ENCODE measurements at regions not wholly inside any gene's neighbourhood (a gene's known extent, or its start where the extent isn't known, plus 50 kb on each side); places are given as distances from the start of the nearest gene placed in this dataset.

DNA sequence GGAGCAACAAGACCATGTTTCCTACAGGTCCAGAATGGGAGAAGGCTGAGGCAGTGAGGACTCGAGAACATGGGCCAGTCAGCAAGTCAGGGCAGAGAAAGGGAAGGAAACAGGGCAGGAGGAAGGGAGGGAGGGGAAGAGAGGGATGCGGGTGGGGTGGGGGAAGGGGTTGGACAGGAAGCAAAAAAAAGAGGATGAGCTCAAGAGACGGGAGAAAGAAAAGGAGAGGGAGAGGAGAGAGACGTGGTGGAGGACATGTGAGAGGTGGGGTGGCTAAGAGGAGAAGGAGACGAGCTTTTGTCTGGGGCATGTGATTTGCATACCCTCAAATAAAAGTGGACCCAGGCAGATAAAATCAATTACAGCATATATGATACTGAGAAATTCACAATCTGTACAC is 389.5 kb upstream of the B3GAT1 start:
- no peak for DNase-seq (ENCODE audit: low spot score)
- TF ChIP-seq, protein P1, sequence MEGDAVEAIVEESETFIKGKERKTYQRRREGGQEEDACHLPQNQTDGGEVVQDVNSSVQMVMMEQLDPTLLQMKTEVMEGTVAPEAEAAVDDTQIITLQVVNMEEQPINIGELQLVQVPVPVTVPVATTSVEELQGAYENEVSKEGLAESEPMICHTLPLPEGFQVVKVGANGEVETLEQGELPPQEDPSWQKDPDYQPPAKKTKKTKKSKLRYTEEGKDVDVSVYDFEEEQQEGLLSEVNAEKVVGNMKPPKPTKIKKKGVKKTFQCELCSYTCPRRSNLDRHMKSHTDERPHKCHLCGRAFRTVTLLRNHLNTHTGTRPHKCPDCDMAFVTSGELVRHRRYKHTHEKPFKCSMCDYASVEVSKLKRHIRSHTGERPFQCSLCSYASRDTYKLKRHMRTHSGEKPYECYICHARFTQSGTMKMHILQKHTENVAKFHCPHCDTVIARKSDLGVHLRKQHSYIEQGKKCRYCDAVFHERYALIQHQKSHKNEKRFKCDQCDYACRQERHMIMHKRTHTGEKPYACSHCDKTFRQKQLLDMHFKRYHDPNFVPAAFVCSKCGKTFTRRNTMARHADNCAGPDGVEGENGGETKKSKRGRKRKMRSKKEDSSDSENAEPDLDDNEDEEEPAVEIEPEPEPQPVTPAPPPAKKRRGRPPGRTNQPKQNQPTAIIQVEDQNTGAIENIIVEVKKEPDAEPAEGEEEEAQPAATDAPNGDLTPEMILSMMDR (IDR thresholded peaks at IDR 0.05; ENCODE audit: borderline replicate concordance, control extremely low read depth, extremely low read depth, insufficient read depth, missing control alignments): no peak
- in situ Hi-C loops (cut with MboI; ENCODE audit: low sequenced_read_pairs, unreplicated experiment): no loop called here

DNA sequence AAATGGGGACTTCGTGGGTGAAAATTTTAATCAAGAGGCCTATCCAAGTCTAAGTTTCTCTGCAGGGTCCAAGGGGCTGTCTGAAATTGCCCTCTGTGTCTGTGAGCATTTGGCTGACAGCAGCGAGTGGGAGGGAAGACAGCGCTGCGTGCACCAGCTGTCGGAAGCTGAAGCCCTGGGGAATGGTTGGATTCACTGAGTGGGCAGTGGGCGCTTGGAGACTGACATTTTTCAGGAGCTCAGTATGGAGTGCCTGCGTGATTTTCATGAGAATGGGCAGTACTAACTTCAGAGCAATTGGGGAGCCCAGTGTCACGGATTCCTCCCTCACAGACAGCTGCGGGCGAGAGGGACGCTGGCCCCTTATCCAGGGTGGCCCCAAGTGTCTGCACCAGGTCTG is 388.8 kb upstream of the B3GAT1 start:
- no peak for DNase-seq (ENCODE audit: low spot score)
- in situ Hi-C loops (cut with MboI; ENCODE audit: low sequenced_read_pairs, unreplicated experiment): no loop called here
- TF ChIP-seq, protein P1 (IDR thresholded peaks at IDR 0.05; ENCODE audit: borderline replicate concordance, control extremely low read depth, extremely low read depth, insufficient read depth, missing control alignments): no peak

DNA sequence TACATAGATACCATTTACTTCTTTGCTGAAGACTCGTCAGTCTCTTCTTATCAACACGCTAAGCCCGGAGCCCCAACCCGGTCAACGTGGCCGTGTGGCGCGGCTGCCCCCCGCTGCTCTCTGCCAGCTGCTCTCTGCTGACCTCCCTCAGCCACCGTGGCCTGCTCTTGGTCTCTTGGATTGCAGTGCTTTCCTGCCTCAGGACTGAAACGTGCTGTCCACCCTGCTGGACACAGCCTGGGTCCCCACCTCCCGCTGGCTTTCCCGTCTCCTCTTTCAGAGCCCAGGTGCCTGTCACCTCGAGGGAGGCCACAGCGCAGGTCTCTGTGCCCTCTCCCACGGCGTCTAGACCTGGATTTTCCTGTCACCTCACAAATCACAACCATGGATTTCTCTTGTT is 388.1 kb upstream of the B3GAT1 start:
- in situ Hi-C loops (cut with MboI; ENCODE audit: low sequenced_read_pairs, unreplicated experiment): no loop called here
- TF ChIP-seq, protein P1 (IDR thresholded peaks at IDR 0.05; ENCODE audit: borderline replicate concordance, control extremely low read depth, extremely low read depth, insufficient read depth, missing control alignments): no peak
- no peak for DNase-seq (ENCODE audit: low spot score)

DNA sequence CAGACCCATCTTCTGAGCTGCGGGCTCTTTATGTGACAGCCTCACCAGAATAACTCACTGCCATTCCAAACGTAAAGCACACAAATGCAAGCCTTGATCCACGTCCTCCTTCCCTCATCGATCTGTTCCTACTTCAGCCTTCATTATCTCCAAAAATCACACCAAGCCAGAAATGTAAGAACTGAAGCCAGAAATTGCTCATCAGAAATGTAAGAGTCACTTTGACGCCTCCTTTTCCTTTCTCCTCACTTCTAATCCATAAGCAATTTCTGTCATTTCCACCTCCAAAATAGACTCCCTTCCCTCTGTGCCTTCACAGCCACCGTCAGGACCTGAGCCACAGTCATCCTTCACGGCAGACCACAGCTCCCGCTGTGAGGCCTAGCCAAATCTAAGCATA is 387.3 kb upstream of the B3GAT1 start:
- in situ Hi-C loops (cut with MboI; ENCODE audit: low sequenced_read_pairs, unreplicated experiment): no loop called here
- TF ChIP-seq, protein P1 (IDR thresholded peaks at IDR 0.05; ENCODE audit: borderline replicate concordance, control extremely low read depth, extremely low read depth, insufficient read depth, missing control alignments): no peak
- no peak for DNase-seq (ENCODE audit: low spot score)

DNA sequence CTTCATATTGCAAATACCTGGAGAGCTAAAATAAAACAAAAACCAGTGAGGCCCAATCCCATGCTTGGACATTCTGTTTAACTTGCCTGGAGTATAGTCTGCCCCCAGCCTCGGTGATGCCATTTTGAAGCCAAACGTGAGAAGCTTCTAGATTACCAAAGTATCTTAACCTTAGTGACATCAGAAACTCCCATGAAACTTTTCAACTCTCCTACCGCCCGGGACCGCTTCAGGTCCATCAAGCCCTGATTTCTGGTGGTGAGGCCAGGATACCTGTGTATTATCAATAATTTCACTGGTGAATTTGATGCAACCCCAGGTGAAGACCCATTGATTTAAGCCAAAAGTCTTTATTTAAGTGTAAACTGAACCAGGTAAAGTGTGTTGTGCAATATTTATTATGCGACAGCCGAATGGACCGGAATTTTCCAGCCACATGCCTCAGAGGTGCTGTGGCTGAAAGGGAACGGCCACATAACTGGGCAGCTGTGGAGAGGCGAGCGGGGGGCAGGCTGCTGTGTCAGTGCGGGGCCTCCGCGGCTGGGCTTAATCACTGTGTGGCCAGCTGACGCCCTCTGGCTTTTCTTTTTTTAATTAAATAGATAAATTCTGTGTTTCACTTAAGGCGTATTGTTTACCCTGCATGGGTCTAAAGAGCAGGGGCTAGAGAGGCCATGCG is 385.5 kb upstream of the B3GAT1 start:
- DNase-seq (ENCODE audit: low spot score): no peak
- in situ Hi-C loops (cut with MboI; ENCODE audit: low sequenced_read_pairs, unreplicated experiment): no loop called here
- TF ChIP-seq, protein P1 (IDR thresholded peaks at IDR 0.05; ENCODE audit: borderline replicate concordance, control extremely low read depth, extremely low read depth, insufficient read depth, missing control alignments): no peak

DNA sequence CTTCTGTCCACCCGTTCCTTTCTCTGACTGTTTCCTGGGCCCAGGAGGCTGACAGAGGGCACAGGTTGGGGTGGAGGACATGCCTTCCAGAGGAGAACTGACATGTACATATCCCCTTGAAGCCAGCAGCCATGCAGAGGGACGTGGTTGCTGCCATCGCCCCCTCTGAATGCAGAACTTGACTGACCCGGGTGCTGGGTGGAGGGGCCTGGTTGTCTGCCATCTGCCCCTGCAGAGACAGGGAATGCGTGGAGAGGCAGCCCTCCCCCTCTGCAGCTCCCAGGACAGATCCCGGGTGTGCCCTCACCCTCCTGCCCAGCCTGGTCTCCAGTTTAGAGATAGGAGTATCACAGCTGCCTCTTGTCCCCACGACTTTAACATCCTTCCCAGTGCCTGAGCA is 383.0 kb upstream of the B3GAT1 start:
- in situ Hi-C loops (cut with MboI; ENCODE audit: low sequenced_read_pairs, unreplicated experiment): no loop called here
- TF ChIP-seq, protein P1 (IDR thresholded peaks at IDR 0.05; ENCODE audit: borderline replicate concordance, control extremely low read depth, extremely low read depth, insufficient read depth, missing control alignments): no peak

More for the DNA sequence above, 383.0 kb upstream of the B3GAT1 start:
- DNase-seq (ENCODE audit: low spot score): no peak

Data from GM13976 (cell line).